ENCODE measurements at regions not wholly inside any gene's neighbourhood (a gene's known extent, or its start where the extent isn't known, plus 50 kb on each side); places are given as distances from the start of the nearest gene placed in this dataset.

- H3K79me2 ChIP-seq (replicated peaks; ENCODE audit: insufficient read depth, low read length) = no peaks in the 10 kb centered on the region
- TF ChIP-seq REST (IDR thresholded peaks at IDR 0.05; ENCODE audit: borderline replicate concordance) = no peak
- TF ChIP-seq RAD21 (conservative IDR thresholded peaks at IDR 0.05) = no peak
- TF ChIP-seq EZH2 (IDR thresholded peaks at IDR 0.05; ENCODE audit: borderline replicate concordance, insufficient read depth, low read length, poor library complexity, severe bottlenecking) = no peak
- H3K4me2 ChIP-seq (ENCODE audit: low read length) = no peak overlapping the region
- no peak overlapping the region for H3K27ac ChIP-seq (ENCODE audit: low read length)
- H2AFZ ChIP-seq (ENCODE audit: low read depth, low read length) = no peak overlapping the region
- H4K20me1 ChIP-seq (ENCODE audit: insufficient read depth) = no peaks in the 10 kb centered on the region
- no peaks in the 10 kb centered on the region for H3F3A ChIP-seq (ENCODE audit: insufficient read depth, low read length, poor library complexity, severe bottlenecking)
- no peak overlapping the region for H3K9ac ChIP-seq (ENCODE audit: low read length)
- H3K27me3 ChIP-seq (ENCODE audit: insufficient read depth, low read depth, low read length) = no peaks in the 10 kb centered on the region
- no peaks in the 10 kb centered on the region for H3K36me3 ChIP-seq (ENCODE audit: insufficient read depth, low read length)
- no peaks in the 10 kb centered on the region for H3K9me3 ChIP-seq (ENCODE audit: low read length)
- H3K4me3 ChIP-seq (ENCODE audit: low read length) = no peak overlapping the region
- H3K9me2 ChIP-seq (ENCODE audit: insufficient read depth, low read length) = no peaks in the 10 kb centered on the region
These were observed 366.8 kb downstream of the EDEM1 start for GRCh38 chr3:5554245-5554747.

DNA sequence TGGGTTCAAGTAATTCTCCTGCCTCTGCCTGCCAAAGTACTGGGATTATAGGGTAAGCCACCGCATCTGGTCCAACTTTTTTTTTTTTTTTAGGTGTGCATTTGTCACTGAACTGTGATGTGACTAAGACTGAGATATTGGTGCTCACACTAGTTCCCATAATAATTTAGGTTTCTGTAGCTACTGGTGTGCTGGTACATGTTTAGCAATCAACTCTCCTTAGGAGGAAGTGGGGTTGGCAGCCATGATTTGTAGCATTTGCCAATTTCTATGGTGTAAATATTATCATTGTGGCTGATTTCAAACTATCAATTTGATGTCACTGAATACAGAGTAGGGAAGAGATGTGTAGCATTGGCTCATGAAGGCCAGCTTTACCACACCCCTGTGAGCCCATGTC, 372.7 kb downstream of the EDEM1 start:
- H3K36me3 ChIP-seq (ENCODE audit: insufficient read depth, low read length) = no peaks in the 10 kb centered on the region
- no peaks in the 10 kb centered on the region for H3K9me3 ChIP-seq (ENCODE audit: low read length)
- no peaks in the 10 kb centered on the region for H3K9me2 ChIP-seq (ENCODE audit: insufficient read depth, low read length)
- no peak overlapping the region for H3K27ac ChIP-seq (ENCODE audit: low read length)
- TF ChIP-seq RAD21 (conservative IDR thresholded peaks at IDR 0.05) = no peak
- TF ChIP-seq CTCF (IDR thresholded peaks at IDR 0.05; ENCODE audit: poor library complexity, severe bottlenecking) = no peak
- TF ChIP-seq SMC3 (conservative IDR thresholded peaks at IDR 0.05; ENCODE audit: poor library complexity) = no peak
- no peak for TF ChIP-seq POLR2AphosphoS5 (IDR thresholded peaks at IDR 0.05)
- no peak for TF ChIP-seq EZH2 (IDR thresholded peaks at IDR 0.05; ENCODE audit: borderline replicate concordance, insufficient read depth, low read length, poor library complexity, severe bottlenecking)
- TF ChIP-seq EP300 (conservative IDR thresholded peaks at IDR 0.05; ENCODE audit: poor library complexity, severe bottlenecking) = no peak
- TF ChIP-seq REST (IDR thresholded peaks at IDR 0.05; ENCODE audit: borderline replicate concordance) = no peak
- no peak for TF ChIP-seq MXI1 (conservative IDR thresholded peaks at IDR 0.05; ENCODE audit: poor library complexity, severe bottlenecking)
- TF ChIP-seq TAF1 (IDR thresholded peaks at IDR 0.05; ENCODE audit: low read depth) = no peak
- no peak overlapping the region for H3K9ac ChIP-seq (ENCODE audit: low read length)
- H2AFZ ChIP-seq (ENCODE audit: low read depth, low read length) = no peak overlapping the region
- H3K4me2 ChIP-seq (ENCODE audit: low read length) = no peak overlapping the region
- H3K4me3 ChIP-seq (ENCODE audit: low read length) = no peak overlapping the region
- no peaks in the 10 kb centered on the region for H3K27me3 ChIP-seq (ENCODE audit: insufficient read depth, low read depth, low read length)
- H4K20me1 ChIP-seq (ENCODE audit: insufficient read depth) = no peaks in the 10 kb centered on the region
- H3K79me2 ChIP-seq (replicated peaks; ENCODE audit: insufficient read depth, low read length) = no peaks in the 10 kb centered on the region
- H3F3A ChIP-seq (ENCODE audit: insufficient read depth, low read length, poor library complexity, severe bottlenecking) = no peaks in the 10 kb centered on the region
